ENCODE measurements at regions not wholly inside any gene's neighbourhood (a gene's known extent, or its start where the extent isn't known, plus 50 kb on each side); places are given as distances from the start of the nearest gene placed in this dataset.

GRCh38 chr9:78781681-78782080, 484.8 kb downstream of the PSAT1 start:
- ATAC-seq: no peak
- no peak for TF ChIP-seq CTCF (IDR thresholded peaks at IDR 0.05)

GRCh38 chr9:78782234-78782633, 485.3 kb downstream of the PSAT1 start:
- H3K27ac ChIP-seq: no peak overlapping the region
- no peaks in the 10 kb centered on the region for H3K4me1 ChIP-seq
- no peak for DNase-seq
- no peak for ATAC-seq
- H3K27me3 ChIP-seq: no peaks in the 10 kb centered on the region
- intact Hi-C loops (cut with DNase I): no loop called here
- TF ChIP-seq CTCF (IDR thresholded peaks at IDR 0.05): no peak
- no peaks in the 10 kb centered on the region for H3K36me3 ChIP-seq
- H3K4me3 ChIP-seq: no peak overlapping the region
- H3K9me3 ChIP-seq: no peaks in the 10 kb centered on the region

More at GRCh38 chr9:78781681-78782080, 484.8 kb downstream of the PSAT1 start:
- H3K27me3 ChIP-seq: no peaks in the 10 kb centered on the region
- no peaks in the 10 kb centered on the region for H3K4me1 ChIP-seq
- H3K4me3 ChIP-seq: no peak overlapping the region
- no peak overlapping the region for H3K27ac ChIP-seq
- no peaks in the 10 kb centered on the region for H3K36me3 ChIP-seq
- intact Hi-C loops (cut with DNase I): no loop called here
- DNase-seq: no peak
- H3K9me3 ChIP-seq: no peaks in the 10 kb centered on the region

- Histone ChIP-seq H3K27ac (no peak overlapping the region), H3K4me3 (no peak overlapping the region), H3K27me3 (no peaks in the 10 kb centered on the region), H3K36me3 (no peaks in the 10 kb centered on the region), H3K4me1 (no peaks in the 10 kb centered on the region), H3K9me3 (no peaks in the 10 kb centered on the region)
- no peak for ATAC-seq
- no peak for DNase-seq
- no peak for TF ChIP-seq CTCF (IDR thresholded peaks at IDR 0.05)
- intact Hi-C loops (cut with DNase I): no loop called here
Observed at GRCh38 chr9:78782858-78783257, 485.9 kb downstream of the PSAT1 start.

GRCh38 chr9:78783743-78784142, 486.8 kb downstream of the PSAT1 start:
- H3K9me3 ChIP-seq: no peaks in the 10 kb centered on the region
- ATAC-seq (no peak), DNase-seq (no peak)
- no peak overlapping the region for H3K4me3 ChIP-seq
- intact Hi-C loops (cut with DNase I): no loop called here
- H3K27ac ChIP-seq: no peak overlapping the region
- H3K4me1 ChIP-seq: no peaks in the 10 kb centered on the region
- H3K36me3 ChIP-seq: no peaks in the 10 kb centered on the region
- no peak for TF ChIP-seq CTCF (IDR thresholded peaks at IDR 0.05)
- H3K27me3 ChIP-seq: no peaks in the 10 kb centered on the region

- Histone ChIP-seq H3K27me3 (no peaks in the 10 kb centered on the region), H3K36me3 (no peaks in the 10 kb centered on the region), H3K27ac (no peak overlapping the region), H3K4me3 (no peak overlapping the region), H3K4me1 (no peaks in the 10 kb centered on the region), H3K9me3 (no peaks in the 10 kb centered on the region)
- ATAC-seq (no peak), DNase-seq (no peak)
- TF ChIP-seq CTCF (IDR thresholded peaks at IDR 0.05): no peak
- intact Hi-C loops (cut with DNase I): no loop called here
Observed at GRCh38 chr9:78786794-78787193, 489.9 kb downstream of the PSAT1 start.

Measured in left lung (tissue), 4 donors.